BJ (cell line): ENCODE measurements at regions not wholly inside any gene's neighbourhood (a gene's known extent, or its start where the extent isn't known, plus 50 kb on each side); places are given as distances from the start of the nearest gene placed in this dataset.

Experiments
- CTCF ChIA-PET: fragments of 350-600 bp; formaldehyde crosslinking; extraction: SDS; loops from one replicate; lab custom pipeline; 2021; ENCODE audit warnings: antibody characterized with exemption, inconsistent platforms; lab: Yijun Ruan, JAX
- POLR2A ChIA-PET: fragments of 300-600 bp; sonication (Branson Sonifier 250); formaldehyde crosslinking; extraction: SDS; loops from one replicate; lab custom pipeline; 2021; ENCODE audit warnings: antibody characterized with exemption; lab: Charles Lee
- DNase-seq: peaks from one replicate; pipeline ENCODE4 v3.0.0-alpha.2; 2011; ENCODE audit warnings: low read depth
- H3K27me3 ChIP-seq: 2 replicates; pipeline ENCODE4 v1.6.0; 2011; ENCODE audit warnings: low read length; ENCODE audit not compliant: control insufficient read depth, insufficient read depth
- H3K36me3 ChIP-seq: 2 replicates; pipeline ENCODE4 v1.5.1; 2011; ENCODE audit warnings: low read length; ENCODE audit not compliant: control insufficient read depth, insufficient read depth
- H3K4me3 ChIP-seq: 2 replicates; pipeline ENCODE4 v1.5.1; 2011; ENCODE audit warnings: low read depth, mild to moderate bottlenecking, control low read depth, low read length
- CTCF ChIP-seq: IDR thresholded peaks from 2 replicates; pipeline ENCODE4 v1.5.1; 2011; ENCODE audit warnings: low read depth, mild to moderate bottlenecking, control low read depth, inconsistent platforms, low read length, moderate library complexity; ENCODE audit not compliant: insufficient read depth

- no peak for TF ChIP-seq CTCF
- no peak for DNase-seq
- H3K4me3 ChIP-seq, result no peak overlapping the region
- ChIA-PET POLR2A (no interaction called here), CTCF (no interaction called here)
- peaks cover 17% of the 10 kb centered on the region for H3K27me3 ChIP-seq
- no peaks in the 10 kb centered on the region for H3K36me3 ChIP-seq
Measured at GRCh38 chr6:1042583-1043457, 269.1 kb upstream of the FOXQ1 start.

- Histone ChIP-seq H3K36me3 (no peaks in the 10 kb centered on the region), H3K4me3 (no peak overlapping the region), H3K27me3 (peaks cover 16% of the 10 kb centered on the region)
- DNase-seq, result no peak
- ChIA-PET CTCF (no interaction called here), POLR2A (no interaction called here)
- TF ChIP-seq CTCF, result no peak
Measured at GRCh38 chr6:1040393-1040792, 271.5 kb upstream of the FOXQ1 start.

GRCh38 chr6:1039746-1040145 is 272.2 kb upstream of the FOXQ1 start:
- ChIA-PET CTCF (no interaction called here), POLR2A (no interaction called here)
- TF ChIP-seq CTCF, result no peak
- Histone ChIP-seq H3K36me3 (no peaks in the 10 kb centered on the region), H3K27me3 (peaks cover 12% of the 10 kb centered on the region), H3K4me3 (no peak overlapping the region)
- DNase-seq, result no peak

- H3K27me3 ChIP-seq, result peaks cover 7% of the 10 kb centered on the region
- H3K36me3 ChIP-seq, result no peaks in the 10 kb centered on the region
- no peak for TF ChIP-seq CTCF
- POLR2A ChIA-PET, result no interaction called here
- no peak for DNase-seq
- H3K4me3 ChIP-seq, result no peak overlapping the region
- CTCF ChIA-PET, result interaction anchor here (0.6 kb wide), 1 partner anchor 33 kb away, joined by 3 read pairs; no protein-coding TSS in a partner anchor
Measured at GRCh38 chr6:1039191-1039590, 272.7 kb upstream of the FOXQ1 start.

- POLR2A ChIA-PET, result no interaction called here
- no peak for DNase-seq
- CTCF ChIA-PET, result no interaction called here
- peaks cover 5% of the 10 kb centered on the region for H3K27me3 ChIP-seq
- TF ChIP-seq CTCF, result no peak
- no peak overlapping the region for H3K4me3 ChIP-seq
- H3K36me3 ChIP-seq, result no peaks in the 10 kb centered on the region
Measured at GRCh38 chr6:1037430-1038202, 274.3 kb upstream of the FOXQ1 start.
